ENCODE measurements at regions not wholly inside any gene's neighbourhood (a gene's known extent, or its start where the extent isn't known, plus 50 kb on each side); places are given as distances from the start of the nearest gene placed in this dataset.

DNA sequence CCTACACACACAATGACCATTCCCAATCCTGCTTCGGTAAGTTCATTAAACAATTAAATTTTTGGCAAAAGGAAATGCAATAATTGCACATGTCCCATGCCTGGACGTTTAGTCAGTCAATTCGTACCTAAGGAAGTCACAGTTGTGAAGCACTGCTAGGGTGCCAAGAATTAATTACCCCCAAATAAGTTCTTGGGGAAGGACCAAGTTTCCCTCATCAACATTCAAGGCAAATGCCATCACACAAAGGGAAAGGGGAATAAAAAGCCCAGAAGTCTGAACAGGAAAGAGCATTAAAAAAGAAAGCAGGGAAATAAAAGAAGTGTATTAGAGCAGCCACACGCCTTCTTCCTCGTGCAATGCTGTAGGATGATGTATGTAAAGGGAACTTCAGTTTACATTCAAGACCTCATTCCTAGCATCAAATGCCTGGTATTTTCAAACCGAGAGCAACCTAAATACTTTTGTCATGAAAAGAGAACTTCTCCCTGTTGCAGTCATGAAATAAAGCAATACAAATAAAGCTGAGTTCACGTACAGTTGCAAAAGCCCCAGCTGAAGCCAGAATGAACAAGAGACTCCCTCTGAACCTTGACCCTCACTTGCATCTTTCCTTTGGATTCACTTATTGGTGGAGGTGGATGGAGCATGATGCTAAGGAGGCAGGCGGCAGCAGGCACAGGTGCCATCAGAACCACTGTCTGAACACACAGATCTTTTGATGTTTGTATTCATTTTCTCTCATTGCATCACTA is 124.0 kb upstream of the PPARGC1A start:
- H2AFZ ChIP-seq (ENCODE audit: low read length): no peak overlapping the region
- no peak overlapping the region for H3K56ac ChIP-seq (replicated peaks; ENCODE audit: insufficient read length, low read depth, low read length)
- H3K79me2 ChIP-seq (ENCODE audit: control insufficient read depth in 1 of 2, insufficient read depth in 2 of 2, low read length in 2 of 2): no peaks in the 10 kb centered on the region
- H3K36me3 ChIP-seq (ENCODE audit: control insufficient read depth in 2 of 4, insufficient read depth in 4 of 4, low read length in 3 of 4): no peaks in the 10 kb centered on the region
- H3K23me2 ChIP-seq (ENCODE audit: low read depth, low read length): no peaks in the 10 kb centered on the region
- H3K27me3 ChIP-seq (replicated peaks in 1 of 4; ENCODE audit: control insufficient read depth in 3 of 4, extremely low read depth in 1 of 4, insufficient read depth in 3 of 4, low read length in 3 of 4): no peaks in the 10 kb centered on the region
- POLR2A ChIA-PET (ENCODE audit: partially characterized antibody): no interaction called here
- WGBS, 2 experiments (ENCODE audit: extremely low coverage in 1 of 2, insufficient coverage in 1 of 2, insufficient read length in 1 of 2, insufficient replicate concordance in 2 of 2, low coverage in 1 of 2, low lambda C conversion rate in 2 of 2, missing lambda C conversion rate in 1 of 2): 84% methylated on average over 8 of the region's 8 CpGs; no CpG with 5 or more reads in 1 of the 2 experiments
- H3K4me3 ChIP-seq (ENCODE audit: extremely low read depth in 1 of 4, insufficient read depth in 2 of 4, low read depth in 3 of 4, low read length in 4 of 4): no peak overlapping the region
- no peak overlapping the region for H4K5ac ChIP-seq (ENCODE audit: insufficient read length, low read depth, low read length)
- H3K27ac ChIP-seq (ENCODE audit: low read depth, low read length): no peak overlapping the region
- TF ChIP-seq ZNF274 (IDR thresholded peaks at IDR 0.05; ENCODE audit: borderline replicate concordance, extremely low read depth, low read length) (no peak), SIRT6 (IDR thresholded peaks at IDR 0.05; ENCODE audit: low read length) (no peak), MAFK (IDR thresholded peaks at IDR 0.05; ENCODE audit: low read depth, low read length) (no peak), EZH2 (IDR thresholded peaks at IDR 0.05; ENCODE audit: low read depth, low read length, severe bottlenecking) (no peak)
- TF ChIP-seq, protein P1, sequence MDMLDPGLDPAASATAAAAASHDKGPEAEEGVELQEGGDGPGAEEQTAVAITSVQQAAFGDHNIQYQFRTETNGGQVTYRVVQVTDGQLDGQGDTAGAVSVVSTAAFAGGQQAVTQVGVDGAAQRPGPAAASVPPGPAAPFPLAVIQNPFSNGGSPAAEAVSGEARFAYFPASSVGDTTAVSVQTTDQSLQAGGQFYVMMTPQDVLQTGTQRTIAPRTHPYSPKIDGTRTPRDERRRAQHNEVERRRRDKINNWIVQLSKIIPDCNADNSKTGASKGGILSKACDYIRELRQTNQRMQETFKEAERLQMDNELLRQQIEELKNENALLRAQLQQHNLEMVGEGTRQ (IDR thresholded peaks at IDR 0.05; ENCODE audit: low read length): no peak
- no peaks in the 10 kb centered on the region for H3K79me1 ChIP-seq (ENCODE audit: low read depth, low read length)
- no peak overlapping the region for H2BK15ac ChIP-seq (ENCODE audit: low read length)
- no peak overlapping the region for H4K8ac ChIP-seq (ENCODE audit: extremely low read depth, insufficient read depth, low read length)
- H2AK5ac ChIP-seq (ENCODE audit: low read depth, low read length): no peak overlapping the region
- no peak overlapping the region for H3K18ac ChIP-seq (ENCODE audit: extremely low read depth, low read length)
- no peak overlapping the region for H3K4ac ChIP-seq (replicated peaks; ENCODE audit: insufficient read length, low read depth, low read length)
- H3K9ac ChIP-seq (replicated peaks in 1 of 4; ENCODE audit: extremely low read depth in 1 of 4, low read depth in 3 of 4, low read length in 3 of 4): no peak overlapping the region
- no peak overlapping the region for H3K23ac ChIP-seq (ENCODE audit: insufficient read length)
- H3K9me3 ChIP-seq (ENCODE audit: insufficient read depth in 2 of 2, low read depth in 1 of 2, low read length in 1 of 2): no peaks in the 10 kb centered on the region
- no peak overlapping the region for H2BK12ac ChIP-seq (ENCODE audit: low read depth, low read length)
- H2BK20ac ChIP-seq (ENCODE audit: low read length): no peak overlapping the region
- H3K4me2 ChIP-seq (ENCODE audit: insufficient read depth in 1 of 2, low read depth in 2 of 2, low read length in 2 of 2): no peak overlapping the region
- H2BK120ac ChIP-seq (replicated peaks; ENCODE audit: low read depth, low read length): no peak overlapping the region
- FAIRE-seq (no peak), DNase-seq (ENCODE audit: low read depth in 1 of 2, low spot score in 2 of 2) (no peak)
- H4K20me1 ChIP-seq (replicated peaks in 1 of 2; ENCODE audit: control insufficient read depth in 1 of 2, insufficient read depth in 2 of 2, low read length in 2 of 2): no peaks in the 10 kb centered on the region
- peaks cover 0 to 11% (median 6%) of the 10 kb centered on the region in 4 experiments; a peak in 3 of 7 replicates for H3K4me1 ChIP-seq (replicated peaks in 1 of 4; ENCODE audit: control insufficient read depth in 3 of 4, insufficient read depth in 4 of 4, low read length in 3 of 4)
- no peak overlapping the region for H3K14ac ChIP-seq (ENCODE audit: insufficient read length)
- CTCF ChIA-PET (ENCODE audit: partially characterized antibody): interaction anchor here (2.3 kb wide), 1 partner anchor 19 kb away, joined by 6 read pairs; no protein-coding TSS in a partner anchor
- H4K91ac ChIP-seq (replicated peaks; ENCODE audit: insufficient read length, low read length): no peak overlapping the region
- H2BK5ac ChIP-seq (ENCODE audit: low read depth, low read length): no peak overlapping the region
